Right atrium auricular region (tissue), 2 donors: ENCODE measurements at regions not wholly inside any gene's neighbourhood (a gene's known extent, or its start where the extent isn't known, plus 50 kb on each side); places are given as distances from the start of the nearest gene placed in this dataset.

ENCODE experiments used
- DNase-seq: peaks from one replicate; pipeline ENCODE4 v3.0.0-alpha.2; 2019; ENCODE audit warnings: low spot score
- H3K27ac ChIP-seq, 2 donors: fragments of 200-600 bp; sonication (generic); 1 replicate in 1 of 2; 2 replicates in 1 of 2; pipeline ENCODE4 v1.5.1; 2016 to 2019
- H3K27me3 ChIP-seq, 2 donors: fragments of 200-600 bp; sonication (generic); one replicate each; pipeline versions ENCODE4 v1.5.1 to v1.6.0; 2017 to 2019
- H3K36me3 ChIP-seq: fragments of 200-600 bp; sonication (generic); one replicate; pipeline ENCODE4 v1.5.1; 2016
- H3K4me1 ChIP-seq, 2 donors: fragments of 200-600 bp; sonication (generic); one replicate each; pipeline versions ENCODE4 v1.5.1 to v1.6.0; 2017 to 2019
- H3K4me3 ChIP-seq, 2 donors: fragments of 200-600 bp; sonication (generic); 1 replicate in 1 of 2; 2 replicates in 1 of 2; pipeline ENCODE4 v1.5.1; 2017 to 2019; ENCODE audit warnings: mild to moderate bottlenecking in 1 of 2, moderate library complexity in 1 of 2
- H3K9me3 ChIP-seq, 2 donors: fragments of 200-600 bp; sonication (generic); one replicate each; pipeline ENCODE4 v1.5.1; 2019
- CTCF ChIP-seq, 2 donors: fragments of 200-600 bp; sonication (generic); IDR thresholded peaks; one replicate each; pipeline ENCODE4 v1.5.1; 2019; ENCODE audit warnings: antibody characterized with exemption in 2 of 2

- no peak for TF ChIP-seq CTCF (IDR thresholded peaks at IDR 0.05)
- H3K4me3 ChIP-seq: no peak overlapping the region
- DNase-seq: no peak
- H3K9me3 ChIP-seq: peaks cover 0 to 22% of the 10 kb centered on the region in 2 donors
- H3K27ac ChIP-seq: no peak overlapping the region
- H3K4me1 ChIP-seq: no peaks in the 10 kb centered on the region
- no peaks in the 10 kb centered on the region for H3K27me3 ChIP-seq
- H3K36me3 ChIP-seq: no peaks in the 10 kb centered on the region
Measured at GRCh38 chr13:58843567-58843966, 1212.0 kb downstream of the PCDH17 start.

GRCh38 chr13:58850161-58850560 is 1218.6 kb downstream of the PCDH17 start:
- no peak for DNase-seq
- H3K9me3 ChIP-seq: peaks cover 0 to 10% of the 10 kb centered on the region in 2 donors
- H3K36me3 ChIP-seq: no peaks in the 10 kb centered on the region
- no peak for TF ChIP-seq CTCF (IDR thresholded peaks at IDR 0.05)
- H3K4me3 ChIP-seq: no peak overlapping the region
- H3K27me3 ChIP-seq: no peaks in the 10 kb centered on the region
- H3K27ac ChIP-seq: no peak overlapping the region
- no peaks in the 10 kb centered on the region for H3K4me1 ChIP-seq

GRCh38 chr13:58852076-58852475 is 1220.5 kb downstream of the PCDH17 start:
- Histone ChIP-seq H3K27me3 (no peaks in the 10 kb centered on the region), H3K36me3 (no peaks in the 10 kb centered on the region), H3K4me1 (no peaks in the 10 kb centered on the region), H3K4me3 (no peak overlapping the region), H3K9me3 (no peaks in the 10 kb centered on the region), H3K27ac (no peak overlapping the region)
- TF ChIP-seq CTCF (IDR thresholded peaks at IDR 0.05): no peak
- no peak for DNase-seq

GRCh38 chr13:58855283-58855682 is 1223.7 kb downstream of the PCDH17 start:
- Histone ChIP-seq H3K9me3 (no peaks in the 10 kb centered on the region), H3K36me3 (no peaks in the 10 kb centered on the region), H3K4me3 (no peak overlapping the region), H3K4me1 (no peaks in the 10 kb centered on the region), H3K27ac (no peak overlapping the region), H3K27me3 (no peaks in the 10 kb centered on the region)
- DNase-seq: no peak
- no peak for TF ChIP-seq CTCF (IDR thresholded peaks at IDR 0.05)

GRCh38 chr13:58858870-58859371 is 1227.4 kb downstream of the PCDH17 start:
- H3K9me3 ChIP-seq: no peaks in the 10 kb centered on the region
- H3K4me3 ChIP-seq: no peak overlapping the region
- H3K4me1 ChIP-seq: no peaks in the 10 kb centered on the region
- no peaks in the 10 kb centered on the region for H3K27me3 ChIP-seq
- no peaks in the 10 kb centered on the region for H3K36me3 ChIP-seq
- no peak for TF ChIP-seq CTCF (IDR thresholded peaks at IDR 0.05)
- DNase-seq: no peak
- no peak overlapping the region for H3K27ac ChIP-seq

GRCh38 chr13:58865286-58865685 is 1233.7 kb downstream of the PCDH17 start:
- no peak for TF ChIP-seq CTCF (IDR thresholded peaks at IDR 0.05)
- DNase-seq: no peak
- Histone ChIP-seq H3K27me3 (no peaks in the 10 kb centered on the region), H3K36me3 (no peaks in the 10 kb centered on the region), H3K27ac (no peak overlapping the region), H3K4me1 (no peaks in the 10 kb centered on the region), H3K4me3 (no peak overlapping the region), H3K9me3 (no peaks in the 10 kb centered on the region)
